GM18502 (cell line): ENCODE measurements at regions not wholly inside any gene's neighbourhood (a gene's known extent, or its start where the extent isn't known, plus 50 kb on each side); places are given as distances from the start of the nearest gene placed in this dataset.

Source experiments
- ATAC-seq: cut with Tn5 transposase; IDR thresholded peaks from one replicate; pipeline ENCODE4 v1.9.1; 2021; ENCODE audit warnings: mild to moderate bottlenecking; ENCODE audit not compliant: unreplicated experiment, poor library complexity

DNA sequence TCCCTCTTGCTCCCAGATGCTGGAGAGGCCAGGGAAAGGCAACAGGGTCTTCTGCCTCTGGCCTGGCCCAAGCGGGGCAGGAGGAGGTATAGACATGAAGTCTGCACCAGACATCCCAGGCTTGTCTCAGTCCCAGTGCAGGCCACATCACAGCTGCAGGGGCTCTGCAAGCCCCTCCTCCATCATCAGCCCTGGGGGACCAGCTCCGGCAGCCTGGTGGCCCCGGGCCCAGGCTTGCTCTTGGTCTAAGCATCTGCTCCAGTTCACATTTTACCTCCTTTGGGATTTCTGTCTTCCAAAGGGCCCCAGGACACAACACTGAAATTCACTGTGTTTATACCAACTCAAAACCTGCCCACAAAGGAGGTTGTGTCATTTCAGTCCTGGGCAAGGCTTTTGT, 359.4 kb downstream of the ZNF536 start:
- no peak for ATAC-seq

DNA sequence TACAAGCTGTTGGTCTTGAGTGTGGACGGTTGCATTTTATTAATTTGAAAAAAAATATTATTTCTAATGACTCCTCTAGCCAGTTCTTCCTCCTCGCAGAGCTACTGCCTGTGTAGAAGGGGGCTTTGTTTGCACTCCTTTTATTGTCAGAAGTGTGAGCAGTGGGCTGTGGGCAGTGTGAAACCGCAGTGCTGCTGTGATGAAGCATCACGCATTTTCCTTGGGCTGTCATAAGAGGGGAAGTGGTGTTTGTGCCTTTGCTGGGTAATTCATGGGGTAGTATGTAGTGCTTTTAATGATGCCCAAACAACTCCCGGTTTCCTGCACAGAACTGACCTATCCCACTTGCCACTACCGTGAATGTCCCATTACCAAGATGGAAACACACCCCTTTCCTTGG, 357.3 kb downstream of the ZNF536 start:
- ATAC-seq, result no peak

DNA sequence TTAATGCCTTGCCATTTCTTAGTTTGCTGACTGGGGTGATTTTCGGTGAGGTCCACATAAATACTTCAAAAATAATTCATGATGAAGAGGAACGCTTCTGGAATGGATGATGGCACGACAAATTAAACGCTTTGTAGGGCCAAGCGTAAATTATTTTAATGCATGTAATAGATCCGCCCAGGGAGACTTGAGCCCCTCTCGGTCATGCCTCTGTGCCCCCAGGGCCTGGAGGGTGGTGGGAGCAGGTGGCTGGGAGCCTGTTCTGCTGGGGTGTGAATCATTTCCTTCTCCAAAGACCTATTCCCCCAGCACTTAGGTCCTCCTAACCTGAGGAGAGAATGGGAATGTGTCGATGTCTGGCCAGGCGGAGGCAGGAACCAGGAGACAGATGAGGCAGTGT, 350.6 kb downstream of the ZNF536 start:
- no peak for ATAC-seq

DNA sequence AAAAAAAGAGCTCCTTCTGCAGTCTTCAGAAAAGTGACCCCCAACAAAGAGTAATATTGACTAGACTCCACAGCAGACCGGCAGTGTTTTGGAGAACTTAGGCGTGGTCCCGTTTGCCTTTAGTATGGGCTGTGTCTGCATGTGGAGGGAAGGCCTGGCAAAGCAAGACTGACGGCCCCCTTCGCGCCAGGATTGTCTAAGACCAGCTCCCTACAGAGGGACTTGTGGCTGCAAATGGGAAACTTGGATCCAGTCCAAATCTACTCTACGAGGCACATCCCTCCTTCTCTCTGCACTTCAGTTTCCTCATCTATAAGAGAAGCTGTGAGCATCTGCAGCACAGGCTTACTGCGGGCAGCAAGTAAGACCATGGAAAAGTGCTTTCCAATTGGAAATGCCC, 350.0 kb downstream of the ZNF536 start:
- no peak for ATAC-seq

DNA sequence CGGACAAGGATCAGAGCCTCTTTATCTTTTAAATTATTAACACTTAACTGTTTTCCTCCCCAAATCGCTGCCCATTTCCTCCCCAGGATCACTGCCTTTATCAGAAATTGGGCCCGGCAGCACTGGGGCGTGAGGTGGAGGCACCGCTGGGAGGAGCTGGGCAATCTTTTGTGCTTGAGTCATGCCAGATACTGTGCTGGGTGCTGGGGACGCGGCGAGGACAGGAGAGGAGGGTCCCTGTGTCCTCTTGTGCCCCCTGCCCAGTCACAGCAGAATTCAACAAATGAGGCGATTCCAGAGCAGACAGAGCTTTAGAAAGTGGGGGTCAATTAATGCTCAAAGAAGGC, 347.8 kb downstream of the ZNF536 start:
- ATAC-seq, result peak; percentile 20

DNA sequence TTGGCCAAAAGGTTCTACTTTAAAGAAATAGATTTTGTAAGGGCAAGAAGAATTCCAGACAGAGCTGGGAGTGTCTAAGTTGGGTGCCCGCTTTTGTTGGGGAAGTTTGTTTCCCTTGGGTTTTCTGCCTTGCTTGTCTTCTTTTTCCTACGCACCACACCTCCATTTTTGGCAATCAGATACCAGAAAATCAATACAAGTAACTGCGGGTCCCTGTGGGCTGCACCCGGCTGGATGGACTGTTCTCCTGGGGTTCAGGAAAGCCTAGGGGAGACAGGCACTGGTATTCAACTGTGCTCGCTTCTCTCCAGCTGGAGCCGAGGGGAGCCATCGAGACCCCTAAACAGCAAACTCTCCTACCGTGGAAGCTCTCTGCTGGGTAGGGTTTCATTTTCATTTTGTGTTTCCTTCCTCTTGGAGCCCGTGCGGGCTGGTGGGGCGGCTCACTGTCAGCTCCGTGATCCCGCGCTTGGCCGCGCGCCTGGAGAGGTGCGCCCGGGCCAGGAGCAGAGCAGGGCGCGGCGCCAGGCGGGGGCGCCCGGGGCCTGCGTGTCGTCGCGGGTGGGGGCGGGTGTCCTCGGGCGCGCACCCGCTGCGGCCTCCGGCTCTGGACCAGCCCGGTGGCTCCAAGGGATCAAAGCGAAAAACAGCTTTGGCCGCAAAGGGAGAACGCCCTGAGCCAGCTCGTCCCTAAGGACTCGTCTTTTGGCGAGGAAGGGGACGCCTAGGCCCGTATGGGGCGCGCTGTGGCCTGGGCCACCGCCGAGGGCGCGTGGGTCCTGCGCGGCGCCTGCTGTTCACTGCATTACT, 347.2 kb downstream of the ZNF536 start:
- peak; percentile 63 for ATAC-seq

DNA sequence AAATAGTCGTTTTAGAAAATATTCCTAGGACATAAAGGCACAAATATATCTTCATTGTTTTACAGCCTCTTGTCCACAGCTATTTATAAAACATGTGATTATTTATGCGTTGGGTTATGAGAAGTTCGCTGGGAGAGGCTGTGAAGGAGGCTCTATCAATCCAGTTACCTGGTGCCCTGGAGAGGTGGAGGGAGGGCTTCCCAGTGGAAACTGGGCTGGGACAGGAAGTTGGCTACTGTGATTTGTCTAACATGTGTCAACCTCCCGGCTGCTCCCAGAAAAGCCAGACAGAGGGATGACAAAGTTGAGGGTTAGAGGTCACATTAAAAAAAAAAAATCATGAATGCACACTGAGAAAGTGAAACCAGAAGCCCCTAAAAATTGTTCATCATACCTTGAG, 346.5 kb downstream of the ZNF536 start:
- no peak for ATAC-seq

DNA sequence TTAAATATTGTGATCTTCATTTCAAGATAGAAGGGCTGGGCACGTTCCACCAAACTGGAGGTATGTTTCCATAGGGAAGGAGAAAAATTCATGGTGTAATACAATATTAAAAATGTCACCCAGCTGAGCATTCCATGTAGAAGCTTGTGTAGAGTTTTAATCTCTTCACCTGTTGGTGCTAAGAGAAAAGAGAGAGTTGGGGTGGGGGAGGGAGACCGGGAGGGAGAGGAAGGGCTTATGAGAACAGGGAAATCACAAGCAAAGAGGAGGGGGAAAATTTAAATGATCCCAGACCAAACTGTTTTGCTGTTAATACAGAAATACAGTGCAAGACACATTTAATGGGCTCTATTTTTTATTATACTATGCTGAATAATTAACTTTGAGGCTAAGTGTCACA, 345.8 kb downstream of the ZNF536 start:
- ATAC-seq, result no peak

DNA sequence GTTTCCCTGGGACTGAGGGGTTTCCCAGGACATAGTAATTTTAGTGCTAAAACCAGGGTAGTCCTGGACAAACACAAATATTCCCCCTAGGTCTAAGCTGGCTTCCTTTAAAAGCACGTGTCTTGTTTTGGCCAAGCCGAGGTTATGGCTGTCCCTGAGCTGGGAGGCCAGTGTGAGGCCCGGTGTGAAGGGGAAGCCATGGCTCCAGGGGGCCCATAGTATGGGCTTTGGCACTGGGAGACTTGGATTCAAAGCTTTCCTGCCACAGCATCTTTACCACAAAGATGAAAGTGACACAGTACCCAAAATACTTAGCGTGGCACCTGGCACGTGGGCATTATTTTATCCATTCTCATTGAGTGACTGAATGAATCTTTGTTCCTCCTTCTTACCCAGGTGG, 345.2 kb downstream of the ZNF536 start:
- no peak for ATAC-seq

DNA sequence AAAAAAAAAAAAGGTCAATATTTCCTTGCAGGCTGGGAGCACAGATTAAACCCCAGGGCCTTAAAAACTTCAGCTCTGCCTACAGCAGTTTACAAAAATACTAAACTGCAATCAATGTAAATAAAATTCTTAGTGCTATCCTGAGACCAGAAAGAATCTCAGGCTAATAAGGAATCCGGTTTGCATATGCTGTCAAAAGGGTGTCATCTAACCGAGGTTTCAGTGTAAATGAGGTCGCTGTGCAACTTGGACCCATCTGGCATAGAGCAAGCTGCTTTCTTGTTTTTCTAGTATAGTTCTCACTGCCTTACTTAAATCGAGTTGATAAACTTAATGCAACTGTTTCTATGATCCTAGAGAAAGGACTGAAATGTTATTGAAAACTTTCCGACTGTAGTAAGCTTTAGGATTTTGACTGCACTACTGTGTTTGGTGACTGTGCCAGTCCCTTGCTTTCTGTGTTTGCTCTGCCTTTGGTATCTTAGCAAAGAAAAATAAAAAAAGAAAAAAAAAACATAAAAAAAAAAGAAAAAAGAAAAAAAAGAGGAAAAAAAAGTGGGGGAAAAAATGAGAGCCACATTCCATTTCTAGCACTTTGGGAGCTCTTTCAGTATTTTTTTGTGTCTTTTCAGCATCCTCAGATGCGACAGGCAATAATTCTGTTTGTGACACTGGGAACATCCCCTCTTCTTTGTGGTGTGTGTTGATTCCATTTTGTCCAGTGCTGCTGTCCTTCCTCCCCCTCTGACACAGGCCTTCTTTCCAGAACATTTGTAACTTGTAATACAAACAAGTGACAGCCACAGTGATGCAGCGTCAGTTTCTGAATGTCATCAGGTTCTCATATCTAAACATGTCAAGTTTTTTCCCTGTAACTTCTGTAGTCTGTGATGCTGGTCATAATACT, 340.5 kb downstream of the ZNF536 start:
- ATAC-seq, result no peak

DNA sequence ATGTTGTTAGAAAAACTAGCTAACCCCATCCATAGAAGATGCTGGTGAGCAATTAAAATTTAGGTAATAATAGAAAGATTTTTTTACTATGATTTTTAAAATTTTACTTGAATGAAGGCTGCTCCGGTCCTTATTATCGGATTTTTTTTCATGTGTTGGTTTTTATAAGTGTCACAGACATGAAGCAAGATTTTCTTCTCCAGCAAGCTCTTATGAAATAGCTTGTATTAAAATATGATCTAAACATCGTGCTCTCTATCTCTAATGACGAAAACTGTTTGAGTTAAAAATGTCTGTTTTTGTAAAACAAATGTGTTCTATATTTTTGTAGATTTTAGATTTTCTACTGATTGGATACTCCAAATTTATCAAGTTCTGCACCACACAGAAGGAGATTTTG, 339.6 kb downstream of the ZNF536 start:
- ATAC-seq, result no peak

DNA sequence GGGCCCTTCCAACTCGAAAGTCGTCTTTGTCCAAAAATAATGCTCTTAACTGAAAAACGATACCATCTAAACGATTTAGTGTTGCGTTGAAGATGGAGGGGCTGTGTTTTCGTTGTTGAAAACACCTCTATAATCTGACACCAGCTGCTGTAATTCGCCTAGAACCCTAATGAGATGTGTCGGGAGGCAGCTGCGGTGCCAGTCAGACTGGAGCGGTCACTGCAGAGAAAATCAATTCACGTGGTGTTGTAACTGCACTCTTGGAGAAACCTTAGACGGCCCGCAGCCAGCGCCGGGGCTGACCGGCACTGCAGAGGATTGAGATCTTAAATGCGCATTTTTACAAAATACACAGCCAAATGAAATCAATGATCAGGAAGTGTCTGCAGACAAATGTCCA, 339.1 kb downstream of the ZNF536 start:
- ATAC-seq, result no peak

DNA sequence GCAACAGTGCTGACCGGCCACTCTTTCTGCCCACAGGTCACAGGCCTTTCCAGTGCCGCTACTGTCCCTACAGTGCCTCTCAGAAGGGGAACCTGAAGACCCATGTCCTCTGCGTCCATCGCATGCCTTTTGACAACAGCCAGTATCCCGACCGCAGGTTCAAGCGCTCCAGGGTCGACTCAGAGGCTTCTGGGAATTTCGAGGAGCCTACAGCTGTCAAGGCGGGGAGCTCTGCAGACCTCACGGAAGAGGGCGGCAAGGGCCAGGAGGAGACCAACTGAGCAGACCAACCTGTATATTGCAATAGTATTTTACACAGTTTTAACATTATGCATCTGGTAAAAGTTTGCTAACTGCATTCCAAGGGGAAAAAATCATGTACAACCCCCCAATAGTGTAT, 338.5 kb downstream of the ZNF536 start:
- ATAC-seq, result no peak

DNA sequence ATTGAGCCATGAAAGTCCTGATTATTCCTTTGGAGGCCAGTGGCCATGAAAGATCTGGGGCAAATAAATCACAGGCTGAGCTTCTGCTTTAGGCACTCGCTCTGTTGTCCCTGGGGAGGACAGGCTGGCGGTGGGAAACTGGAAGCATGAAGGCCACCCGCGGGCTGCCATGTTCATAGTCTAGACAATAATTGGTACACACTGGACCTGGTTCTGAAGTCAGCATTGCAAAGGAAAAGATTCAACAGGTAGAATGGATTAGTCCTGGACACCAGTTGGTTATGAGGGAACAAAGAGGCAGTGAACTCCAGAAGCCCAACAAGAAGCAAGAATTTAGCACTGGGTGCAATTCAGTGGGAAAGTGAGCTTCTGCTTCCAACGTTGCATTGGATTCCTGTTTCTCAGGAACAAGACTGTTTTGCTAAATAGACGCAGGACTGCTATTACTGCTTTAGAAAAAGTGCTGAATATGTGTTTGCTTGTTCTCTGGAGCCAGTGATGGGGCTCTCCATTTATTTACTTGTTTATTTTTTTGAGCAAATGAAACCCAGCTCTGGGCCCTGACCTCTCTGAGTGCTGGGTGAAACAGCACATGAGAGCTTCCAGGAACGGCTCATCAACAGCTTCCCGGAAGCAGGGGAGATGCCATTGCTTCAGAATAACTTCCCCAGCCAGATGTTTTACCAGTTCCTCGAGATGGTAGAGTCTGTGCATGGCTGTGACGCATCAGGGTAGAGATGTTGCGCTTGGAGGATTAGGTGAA, 336.4 kb downstream of the ZNF536 start:
- no peak for ATAC-seq

DNA sequence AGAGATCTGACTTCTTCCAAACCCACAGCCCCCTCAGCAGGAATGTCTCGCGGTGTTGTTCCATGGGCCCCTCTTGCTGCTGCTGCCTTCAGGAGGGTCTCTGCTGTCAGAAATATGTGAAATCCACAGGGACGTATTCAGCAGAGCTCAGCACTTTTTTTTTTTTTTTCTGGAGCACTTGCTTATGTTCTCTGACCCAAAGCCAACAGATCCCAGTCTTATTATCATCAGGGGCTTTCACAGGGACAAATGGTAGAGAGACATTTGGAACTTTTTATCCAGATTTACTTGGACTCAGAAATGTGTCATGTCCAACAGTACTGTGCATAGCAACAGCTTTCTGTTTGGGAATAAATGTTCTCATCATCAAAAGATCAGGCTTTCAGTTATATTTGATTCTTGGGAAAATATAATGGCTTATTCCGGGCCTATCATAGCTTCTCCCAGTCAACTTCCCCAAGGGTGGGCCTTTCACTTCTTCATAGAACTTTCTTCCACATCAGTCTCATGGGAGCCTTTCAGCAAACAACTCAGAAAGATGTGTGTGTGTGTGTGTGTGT, 332.7 kb downstream of the ZNF536 start:
- no peak for ATAC-seq

DNA sequence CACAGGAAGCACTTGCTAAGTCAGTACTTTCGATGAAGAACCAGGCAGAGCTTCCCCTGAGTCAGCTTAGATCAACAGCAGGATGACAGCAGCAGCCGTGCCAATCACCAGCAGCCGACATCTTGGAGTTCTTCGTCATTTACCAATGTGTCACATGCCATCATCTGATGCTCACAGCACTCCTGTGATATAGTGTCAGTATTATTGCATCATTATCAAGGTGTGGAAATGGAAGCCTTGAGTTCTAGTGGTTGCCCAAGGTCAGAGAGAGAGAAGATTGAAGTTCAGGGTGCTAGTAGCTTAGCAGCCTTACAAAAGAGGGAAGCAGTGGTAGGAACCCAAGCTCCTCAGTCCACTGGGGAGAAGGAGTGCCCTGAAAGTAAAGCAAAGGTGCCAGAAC, 331.5 kb downstream of the ZNF536 start:
- no peak for ATAC-seq

DNA sequence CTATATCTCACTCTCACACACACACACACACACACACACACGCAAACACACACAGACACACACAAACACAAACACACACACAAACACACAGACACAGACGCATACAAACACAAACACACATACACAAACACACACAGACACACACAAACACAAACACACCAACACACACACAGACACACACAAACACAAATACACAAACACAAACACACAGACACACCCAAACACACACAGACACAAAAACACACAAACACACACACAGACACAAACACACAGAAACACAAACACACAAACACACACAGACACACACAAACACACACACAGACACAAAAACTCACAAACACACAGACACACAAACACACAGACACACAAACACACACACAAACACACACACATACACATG, 329.0 kb downstream of the ZNF536 start:
- no peak for ATAC-seq

DNA sequence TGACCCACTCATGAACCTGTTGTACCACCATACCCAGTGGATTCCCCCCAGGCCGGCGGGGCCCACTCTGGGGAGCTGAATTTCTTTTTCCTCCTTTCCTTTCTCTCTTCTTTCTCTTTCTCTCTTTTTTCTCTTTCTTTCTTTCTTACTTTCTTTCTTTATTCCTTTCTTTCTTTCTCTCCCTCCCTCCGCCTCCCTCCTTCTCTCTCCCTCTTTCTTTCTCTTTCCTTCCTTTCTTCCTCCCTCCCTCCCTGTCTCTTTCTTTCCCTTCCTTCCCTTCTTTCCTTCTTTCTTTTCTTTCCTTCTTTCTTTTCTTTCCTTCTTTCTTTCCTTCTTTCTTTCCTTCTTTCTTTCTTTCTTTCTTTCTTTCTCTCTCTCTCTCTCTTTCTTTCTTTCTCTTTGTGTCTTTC, 327.7 kb downstream of the ZNF536 start:
- no peak for ATAC-seq

DNA sequence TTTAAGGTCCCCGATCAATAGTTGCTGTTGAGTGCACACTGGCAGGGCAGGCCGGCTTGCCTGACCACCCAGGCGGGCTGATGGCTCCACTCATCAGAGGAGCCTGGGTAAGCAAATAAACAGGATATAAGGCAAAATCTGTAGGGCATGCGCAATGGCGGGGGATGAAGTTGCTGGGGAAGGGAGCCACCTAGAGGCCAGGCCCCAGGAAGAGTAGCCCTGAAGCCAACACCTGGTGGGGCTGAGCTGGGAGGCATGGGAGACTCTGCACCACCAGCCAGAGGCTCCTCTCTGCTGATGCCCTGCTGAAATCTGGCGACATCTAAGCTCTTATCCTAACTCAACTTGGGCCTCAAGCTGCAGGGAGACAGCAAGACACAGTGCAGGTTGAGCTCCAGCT, 324.3 kb downstream of the ZNF536 start:
- ATAC-seq, result no peak

DNA sequence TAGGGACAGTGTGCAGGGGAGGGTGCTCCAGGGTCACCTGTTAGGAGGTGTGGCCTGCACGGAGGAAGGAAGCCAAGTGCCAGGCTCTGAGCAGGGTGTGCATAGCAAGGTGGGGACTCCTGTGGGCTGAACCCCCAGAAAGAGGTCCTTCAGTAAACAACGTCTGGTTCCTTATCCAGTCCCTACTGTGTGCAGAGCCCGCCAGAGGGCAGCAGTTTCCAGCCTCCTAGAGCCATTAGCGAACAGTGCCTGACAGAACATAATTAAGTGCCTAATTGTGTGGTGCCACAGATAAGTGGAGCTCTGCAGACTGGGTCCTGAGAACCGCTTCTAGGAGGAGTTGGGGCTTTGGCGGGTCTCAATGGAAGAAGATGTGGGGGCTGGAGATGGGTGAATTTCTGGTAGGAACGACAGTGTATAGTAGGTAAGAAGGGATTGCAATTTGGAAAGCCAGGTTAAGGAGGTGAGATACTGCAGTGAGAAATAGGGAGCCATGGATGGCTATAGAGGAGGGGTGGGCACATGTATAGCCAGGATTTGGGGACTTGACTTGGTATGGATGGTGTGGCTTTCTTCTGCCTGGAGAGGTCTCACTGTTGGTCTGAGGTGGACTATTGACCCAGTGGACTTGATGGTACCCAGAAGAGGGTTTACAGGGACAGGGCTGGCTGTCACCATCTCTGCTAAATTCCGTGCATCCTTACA, 323.1 kb downstream of the ZNF536 start:
- no peak for ATAC-seq
